ENCODE measurements at regions not wholly inside any gene's neighbourhood (a gene's known extent, or its start where the extent isn't known, plus 50 kb on each side); places are given as distances from the start of the nearest gene placed in this dataset.
A peak's percentile ranks its signal among the peaks of the same experiment; 100 is the strongest.

DNA sequence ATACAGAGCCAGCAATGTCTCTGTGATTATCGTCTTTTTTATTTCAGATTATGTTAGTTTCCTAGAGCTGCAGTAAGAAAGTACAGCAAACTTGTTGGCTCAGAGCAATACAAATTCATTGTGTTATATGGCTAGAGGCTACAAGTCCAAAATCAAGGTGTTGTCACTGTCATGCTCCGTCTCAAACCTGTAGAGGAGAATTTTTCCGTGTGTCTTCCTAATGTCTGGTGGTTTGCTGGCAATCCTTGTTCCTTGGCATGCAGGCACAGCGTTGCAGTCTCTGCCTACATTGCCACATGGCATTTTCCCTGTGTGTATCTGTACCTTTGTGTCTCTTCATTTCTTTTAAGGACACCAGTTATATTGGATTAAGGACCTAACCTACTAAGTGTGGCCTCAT, 244.4 kb downstream of the LRRIQ3 start:
- DNase-seq (ENCODE audit: low read depth in 4 of 4, low spot score in 3 of 4) = no peak

DNA sequence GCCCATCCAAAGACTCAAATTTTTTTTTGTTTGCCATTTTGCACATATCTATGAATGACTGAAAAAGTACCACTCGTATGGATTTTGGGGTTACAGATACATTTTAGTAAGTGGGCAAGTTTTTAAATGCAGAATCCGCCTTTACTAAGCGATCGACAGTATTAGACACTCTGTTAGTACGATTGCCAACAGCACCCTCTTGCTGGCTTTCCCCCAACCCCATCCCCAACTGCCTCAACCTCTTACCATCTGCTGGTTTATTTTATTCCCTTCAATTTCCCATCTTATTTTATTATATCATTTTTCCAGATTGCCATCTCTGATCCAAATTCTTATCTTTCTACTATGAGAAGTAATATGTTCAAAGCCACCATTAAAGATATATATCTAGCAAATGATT, 244.8 kb downstream of the LRRIQ3 start:
- no peak for DNase-seq (ENCODE audit: low read depth in 4 of 4, low spot score in 3 of 4)

DNA sequence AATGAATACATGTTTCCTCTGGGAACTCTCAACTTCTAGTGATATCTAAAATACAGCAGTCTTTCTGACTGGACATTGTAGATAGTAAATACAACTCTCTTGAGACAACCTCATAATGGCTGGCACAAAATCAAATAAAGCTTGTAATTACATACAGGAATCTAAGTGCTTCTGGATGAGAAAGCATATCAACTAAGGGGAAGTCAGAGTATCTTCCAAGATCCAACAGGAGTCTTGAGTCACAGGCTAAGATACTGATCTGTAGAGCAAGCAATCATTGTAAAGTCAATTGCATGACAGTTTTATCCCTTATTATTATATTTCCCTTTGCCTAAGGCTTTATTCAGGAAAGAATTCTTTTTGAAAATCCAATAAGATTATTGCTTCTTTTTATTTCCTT, 249.9 kb downstream of the LRRIQ3 start:
- no peak for DNase-seq (ENCODE audit: low read depth in 4 of 4, low spot score in 3 of 4)

DNA sequence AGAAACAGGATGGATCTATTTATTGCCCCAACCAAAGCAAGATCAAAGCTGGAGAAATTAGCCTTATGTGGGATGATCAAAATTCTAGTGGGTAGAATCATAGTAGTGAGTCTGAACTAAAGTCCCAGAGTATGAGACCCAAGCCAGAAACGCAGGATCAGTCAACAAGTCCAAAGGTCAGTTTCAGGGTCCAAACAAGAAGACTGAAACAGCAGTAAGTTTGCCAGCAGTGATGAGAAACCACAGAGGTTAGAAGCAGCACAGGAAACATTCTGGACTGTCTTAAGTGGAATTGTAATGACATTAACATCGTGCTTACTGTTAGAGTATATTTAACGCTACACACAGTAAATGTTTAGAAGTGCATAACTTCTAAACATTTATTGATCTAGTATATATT, 251.0 kb downstream of the LRRIQ3 start:
- no peak for DNase-seq (ENCODE audit: low read depth in 4 of 4, low spot score in 3 of 4)

DNA sequence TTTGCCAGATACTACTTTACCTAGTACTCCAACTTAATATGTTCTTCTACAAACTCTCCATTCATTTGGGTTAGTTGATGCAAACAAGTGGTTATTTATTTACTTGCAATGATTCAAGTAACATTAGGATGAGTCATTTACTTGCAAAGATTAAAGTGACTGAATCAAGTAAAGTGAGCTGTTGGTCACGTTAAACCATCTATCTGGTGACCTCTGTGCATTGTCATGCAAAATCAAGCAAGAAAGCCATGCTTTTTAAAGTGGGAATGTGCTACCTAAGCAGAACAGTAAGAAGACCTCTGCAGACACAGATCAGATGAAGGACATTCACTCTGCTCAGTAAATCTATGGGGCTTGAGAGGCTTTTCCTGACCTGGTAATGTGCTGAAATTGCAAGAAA, 254.7 kb downstream of the LRRIQ3 start:
- DNase-seq (ENCODE audit: low read depth in 4 of 4, low spot score in 3 of 4) = no peak

DNA sequence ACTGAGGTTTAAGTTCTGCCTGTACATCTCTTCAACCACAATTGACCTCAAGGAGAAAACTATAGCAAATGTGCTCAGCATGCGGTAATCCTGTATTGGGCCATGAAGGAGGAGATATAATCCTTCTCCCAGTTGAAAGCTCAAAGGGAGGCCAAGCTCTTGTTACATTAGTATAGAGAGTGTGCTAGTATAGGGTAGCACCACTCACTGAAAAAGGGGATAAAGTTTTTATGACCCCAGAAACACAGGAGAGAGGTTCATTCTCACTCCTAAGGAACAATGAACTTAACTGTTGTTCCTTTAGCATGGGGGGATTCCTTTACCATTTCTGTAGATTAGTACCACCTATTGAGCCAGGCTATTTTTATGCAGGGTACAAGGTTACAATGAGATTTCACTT, 267.7 kb downstream of the LRRIQ3 start:
- no peak for DNase-seq (ENCODE audit: low read depth in 4 of 4, low spot score in 3 of 4)

DNA sequence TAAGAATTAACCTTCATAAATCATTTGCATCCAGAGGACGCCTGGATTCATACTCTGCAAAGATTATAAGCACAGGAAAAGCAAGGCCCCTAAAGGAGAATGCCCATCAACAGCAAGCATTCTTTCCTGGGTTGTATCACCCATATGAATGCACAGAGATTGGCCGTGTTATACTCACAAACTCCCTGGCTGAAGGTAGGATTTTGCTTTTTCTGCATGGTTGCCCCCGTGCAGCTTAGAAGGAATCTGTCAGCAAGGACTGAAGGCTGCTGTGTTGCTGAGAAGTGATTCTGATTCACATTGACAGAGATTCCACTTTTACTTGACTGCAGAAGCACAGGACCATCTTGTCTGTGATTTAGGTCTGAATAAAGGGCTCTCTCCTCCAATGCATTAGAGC, 283.0 kb downstream of the LRRIQ3 start:
- peak in 2 of 4 donors; percentile 3 to 5 for DNase-seq (ENCODE audit: low read depth in 4 of 4, low spot score in 3 of 4)

DNA sequence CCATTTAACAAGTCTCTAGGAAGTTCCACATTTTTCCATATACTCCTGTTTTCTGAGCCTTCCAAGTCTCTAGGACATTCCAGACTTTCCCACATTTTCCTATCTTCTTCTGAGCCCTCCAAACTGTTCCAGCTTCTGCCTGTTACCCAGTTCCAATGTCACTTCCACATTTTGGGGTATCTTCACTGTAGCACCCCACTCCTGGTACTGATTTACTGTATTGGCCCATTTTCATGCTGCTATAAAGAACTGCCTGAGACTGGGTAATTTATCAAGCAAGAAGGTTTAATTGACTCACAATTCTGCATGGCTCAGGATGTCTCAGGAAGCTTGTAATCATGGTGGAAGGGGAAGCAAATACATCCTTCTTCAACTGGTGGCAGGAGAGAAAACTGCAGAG, 285.0 kb downstream of the LRRIQ3 start:
- no peak for DNase-seq (ENCODE audit: low read depth in 4 of 4, low spot score in 3 of 4)

DNA sequence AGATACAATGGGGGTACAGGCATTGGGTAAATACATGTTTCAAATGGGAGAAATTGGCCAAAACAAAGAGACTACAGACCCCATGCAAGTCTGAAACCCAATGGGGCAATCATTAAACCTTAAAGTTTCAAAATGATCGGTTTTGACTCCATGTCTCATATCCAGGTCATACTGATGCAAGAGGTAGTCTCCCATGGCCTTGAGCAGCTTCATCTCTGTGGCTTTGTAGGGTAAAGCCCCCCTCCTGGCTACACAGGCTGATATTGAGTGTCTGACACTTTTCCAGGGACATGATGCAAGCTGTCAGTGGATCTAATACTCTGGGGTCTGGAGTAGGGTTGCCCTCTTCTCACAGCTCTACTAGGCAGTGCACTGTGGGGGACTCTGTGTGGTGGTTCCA, 286.1 kb downstream of the LRRIQ3 start:
- no peak for DNase-seq (ENCODE audit: low read depth in 4 of 4, low spot score in 3 of 4)

DNA sequence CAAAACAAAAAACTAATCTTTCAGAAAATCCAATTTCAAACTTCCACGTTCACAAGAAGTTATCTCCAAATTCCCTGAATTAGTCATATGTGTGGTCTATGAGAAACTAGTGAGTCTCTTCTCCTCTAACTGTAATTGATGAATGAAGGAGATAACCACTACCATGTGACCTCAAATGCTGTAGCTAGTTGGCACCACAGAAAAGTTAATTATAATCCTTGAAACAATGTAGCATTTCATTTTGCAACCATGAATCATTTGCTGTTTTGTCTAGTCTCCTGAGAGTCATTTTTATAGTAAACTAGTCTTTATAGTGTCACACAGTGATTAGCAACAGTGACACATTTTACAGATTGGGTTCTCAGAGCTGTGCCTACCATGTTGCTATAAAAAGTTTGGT, 287.5 kb downstream of the LRRIQ3 start:
- DNase-seq (ENCODE audit: low read depth in 4 of 4, low spot score in 3 of 4) = no peak

DNA sequence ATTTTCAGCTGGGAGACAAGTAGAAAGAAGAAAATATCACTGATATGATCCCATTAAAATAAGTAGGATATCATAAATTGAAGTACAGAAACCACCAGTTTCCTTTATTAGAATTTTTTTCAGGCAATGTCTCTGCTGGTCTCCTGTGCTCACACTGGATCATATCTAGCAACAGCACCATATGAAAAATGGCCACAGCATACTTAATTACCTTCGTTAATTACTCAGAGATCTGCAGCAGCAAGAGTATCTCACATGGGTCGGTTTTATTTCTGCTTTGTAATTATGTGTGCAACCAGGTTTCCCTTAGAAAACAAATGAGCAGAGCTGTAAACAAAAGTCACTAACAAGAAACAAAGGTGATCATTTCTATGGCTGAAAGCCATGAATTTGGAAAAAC, 287.9 kb downstream of the LRRIQ3 start:
- DNase-seq (ENCODE audit: low read depth in 4 of 4, low spot score in 3 of 4) = no peak

DNA sequence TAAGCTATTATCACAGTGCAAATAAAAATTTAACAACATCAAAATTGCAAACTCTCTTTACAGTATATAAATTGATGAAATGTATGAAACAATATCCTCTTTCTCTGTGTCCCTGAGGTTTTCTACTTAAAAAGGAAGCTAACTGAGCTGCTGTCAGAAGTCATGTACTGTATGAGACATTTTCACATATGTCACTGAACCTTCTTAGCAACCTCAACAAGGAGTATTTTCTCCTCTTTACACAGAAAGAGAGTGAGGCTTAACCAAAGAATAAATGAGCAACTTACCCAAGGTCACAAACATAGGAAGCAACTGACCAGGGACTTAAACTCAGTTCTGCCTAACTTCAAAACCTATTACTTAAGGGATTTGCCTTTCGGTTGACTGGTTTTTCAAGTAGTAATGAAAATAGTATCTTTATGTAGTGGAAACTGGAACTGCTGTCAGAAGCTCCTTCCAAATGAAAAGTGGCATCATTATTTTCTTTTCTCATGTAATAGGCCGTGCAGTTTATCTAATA, 288.9 kb downstream of the LRRIQ3 start:
- no peak for DNase-seq (ENCODE audit: low read depth in 4 of 4, low spot score in 3 of 4)

DNA sequence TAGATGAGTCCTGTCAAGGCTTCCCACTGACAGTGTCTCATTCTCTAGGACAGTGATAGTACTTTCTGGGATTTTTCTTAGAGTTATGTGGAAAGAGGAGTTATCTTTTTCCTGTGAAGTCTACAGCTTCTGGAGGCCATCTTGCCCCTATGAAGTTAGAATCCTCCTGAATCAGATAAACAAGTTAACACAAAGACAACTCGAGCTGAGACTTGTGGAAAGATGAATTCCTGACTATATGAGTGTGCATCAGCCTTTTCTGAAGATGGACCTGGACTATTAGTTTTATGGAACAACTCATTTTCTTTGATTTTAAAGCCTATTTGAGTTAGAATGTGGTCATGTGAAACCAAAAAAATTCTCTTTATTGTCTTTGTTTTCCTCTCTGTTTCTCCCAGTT, 290.9 kb downstream of the LRRIQ3 start:
- DNase-seq (ENCODE audit: low read depth in 4 of 4, low spot score in 3 of 4) = no peak

DNA sequence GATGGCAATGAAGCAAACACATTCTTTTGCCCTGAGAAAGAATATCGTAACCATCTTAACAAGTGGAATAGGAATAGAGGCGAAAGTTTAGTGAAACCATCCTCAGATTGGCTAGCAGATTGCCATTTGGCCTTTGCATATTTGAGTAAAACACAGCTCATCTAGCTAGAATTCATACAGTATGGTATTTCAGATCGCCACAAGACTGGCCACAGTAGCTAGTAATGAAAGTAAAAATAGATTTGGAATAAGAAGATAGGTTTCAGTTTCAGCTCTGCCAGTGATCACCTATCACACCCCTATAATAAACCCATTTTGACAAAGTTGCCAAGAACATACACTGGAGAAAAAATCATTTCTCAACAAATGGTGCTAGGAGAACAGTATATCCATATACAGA, 294.9 kb downstream of the LRRIQ3 start:
- no peak for DNase-seq (ENCODE audit: low read depth in 4 of 4, low spot score in 3 of 4)

DNA sequence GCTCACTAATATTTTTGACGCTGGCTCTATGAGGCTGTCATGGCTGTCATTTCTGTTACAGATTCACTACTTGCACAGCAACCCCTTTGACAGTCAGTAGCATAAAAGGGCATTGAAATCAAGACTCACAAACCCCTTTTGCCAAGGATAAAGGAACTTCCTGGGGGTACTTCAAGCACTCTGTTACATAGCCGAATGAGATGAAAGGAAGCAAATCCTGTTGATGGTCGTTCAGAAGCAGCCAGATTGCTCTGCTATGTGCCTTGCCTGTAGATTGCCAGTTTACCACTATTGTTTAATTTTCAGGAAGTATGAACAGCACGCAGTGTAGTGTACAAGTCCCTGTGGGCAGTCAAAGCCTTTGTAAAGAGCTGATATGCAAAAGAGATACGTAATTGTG, 296.2 kb downstream of the LRRIQ3 start:
- DNase-seq (ENCODE audit: low read depth in 4 of 4, low spot score in 3 of 4) = no peak

DNA sequence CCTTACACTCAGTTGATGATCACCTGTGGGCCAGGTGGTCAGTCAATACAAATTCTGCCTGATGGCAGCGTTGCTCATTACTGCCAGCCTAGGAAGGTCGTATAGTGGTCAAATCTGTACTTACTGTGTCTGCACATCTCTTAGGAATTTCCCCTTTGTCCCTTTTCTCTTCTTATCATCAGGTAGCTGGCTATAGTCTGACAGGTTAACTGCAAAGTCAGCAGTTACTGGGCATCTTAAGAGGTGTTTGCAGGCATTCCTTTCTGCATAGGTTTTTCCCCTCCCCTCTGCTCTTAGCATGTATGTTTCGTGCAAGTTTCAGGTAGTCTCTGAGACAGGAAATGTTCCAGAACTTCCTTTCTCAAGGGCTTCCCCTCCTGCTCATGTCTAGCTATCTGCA, 298.7 kb downstream of the LRRIQ3 start:
- DNase-seq (ENCODE audit: low read depth in 4 of 4, low spot score in 3 of 4) = no peak

DNA sequence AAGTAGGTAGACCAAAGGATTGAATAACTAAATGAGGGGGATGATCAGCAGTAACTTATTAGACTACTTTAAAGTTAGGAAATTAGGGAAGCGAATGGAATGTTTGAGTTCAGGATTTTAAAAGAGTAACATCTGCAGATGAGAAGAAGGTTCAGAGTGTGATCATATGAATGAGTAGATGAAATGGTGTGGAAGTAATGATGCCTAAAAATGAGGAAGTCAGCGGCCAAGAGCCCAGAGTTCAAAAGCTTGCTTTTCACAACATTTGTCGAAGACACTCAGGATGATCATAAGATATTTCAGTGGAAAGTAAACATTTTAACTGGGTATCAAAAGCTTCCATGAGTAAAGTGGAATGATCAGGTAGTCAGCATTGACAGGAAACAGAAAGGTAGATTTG, 299.4 kb downstream of the LRRIQ3 start:
- no peak for DNase-seq (ENCODE audit: low read depth in 4 of 4, low spot score in 3 of 4)

DNA sequence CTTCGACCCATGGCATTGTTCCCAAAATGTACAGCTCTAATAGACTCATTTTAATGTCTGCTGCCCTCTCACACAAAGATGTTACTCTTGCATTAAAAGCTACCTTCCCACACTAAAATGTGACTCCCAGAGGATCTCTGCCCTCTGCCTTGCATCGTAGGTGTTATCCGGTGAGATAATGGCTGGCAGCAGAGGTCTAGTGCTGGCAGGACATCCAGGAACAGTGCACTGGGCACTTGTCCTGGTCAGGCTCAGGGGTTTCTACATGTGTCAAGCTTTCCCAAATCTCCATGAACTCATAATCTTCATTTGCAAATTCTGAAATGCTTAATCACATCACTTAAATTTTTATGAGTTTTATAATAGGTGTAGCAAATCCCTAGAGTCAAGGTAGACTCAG, 310.6 kb downstream of the LRRIQ3 start:
- no peak for DNase-seq (ENCODE audit: low read depth in 4 of 4, low spot score in 3 of 4)

DNA sequence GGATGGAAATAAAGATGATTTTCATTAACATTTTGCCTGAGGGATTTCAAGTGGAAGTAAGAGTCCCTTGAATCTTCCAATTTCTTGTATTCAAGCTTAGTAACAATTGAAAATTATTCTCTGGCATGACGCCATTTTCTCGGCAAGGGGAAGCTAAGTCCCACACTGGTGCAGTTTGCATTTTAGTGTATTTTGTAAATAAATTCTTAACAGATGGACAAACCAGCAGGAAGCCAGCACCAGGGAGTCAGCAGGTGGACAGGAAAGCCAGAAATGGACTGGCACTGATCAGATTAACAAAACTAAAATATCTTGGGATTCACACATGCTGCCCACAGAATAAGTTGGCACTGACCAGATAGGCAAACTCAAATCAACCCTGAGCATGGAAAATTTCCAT, 311.3 kb downstream of the LRRIQ3 start:
- DNase-seq (ENCODE audit: low read depth in 4 of 4, low spot score in 3 of 4) = no peak

DNA sequence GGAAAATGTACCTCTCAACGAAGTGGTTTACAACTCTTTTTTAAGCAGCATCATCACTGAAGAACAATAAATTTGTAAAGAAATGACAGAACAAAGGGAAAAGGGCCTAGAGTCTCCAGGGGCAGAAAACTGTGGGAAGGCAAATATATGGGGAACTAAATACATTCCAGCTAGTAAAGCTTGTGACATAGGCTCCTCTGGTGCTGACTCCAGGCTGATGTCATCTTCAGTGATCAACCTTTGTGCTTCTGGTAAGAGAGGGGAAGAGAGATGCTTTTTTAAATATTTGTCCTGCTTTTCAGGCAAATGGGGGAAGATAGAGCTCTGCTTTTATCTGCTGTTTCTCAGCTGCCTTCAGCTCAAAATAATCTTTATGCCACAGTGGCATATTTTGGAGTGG, 323.2 kb downstream of the LRRIQ3 start:
- no peak for DNase-seq (ENCODE audit: low read depth in 4 of 4, low spot score in 3 of 4)

DNA sequence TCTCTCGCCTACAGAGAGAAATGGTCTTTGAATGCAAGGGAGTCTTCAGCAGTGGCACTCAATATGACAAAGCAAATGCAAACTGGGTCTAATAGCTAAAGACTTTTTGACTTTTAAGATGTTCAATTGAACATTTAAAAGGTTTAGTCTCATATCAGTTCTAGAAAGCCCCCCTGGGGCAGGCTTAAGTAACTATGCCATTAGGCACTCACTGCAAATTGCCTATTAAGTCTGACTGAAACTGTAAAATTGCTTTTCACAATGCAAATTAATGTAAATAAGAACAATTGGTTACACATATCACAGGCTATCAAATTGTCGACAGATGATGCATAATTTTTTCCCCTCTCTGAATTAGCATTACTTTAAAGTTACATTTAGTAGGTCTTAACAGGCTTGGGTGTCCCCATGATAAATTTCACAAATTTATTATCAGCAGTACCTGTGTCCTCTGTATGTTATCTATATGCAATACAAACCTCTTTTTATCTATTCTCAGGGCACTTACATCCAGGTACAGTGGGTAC, 329.1 kb downstream of the LRRIQ3 start:
- DNase-seq (ENCODE audit: low read depth in 4 of 4, low spot score in 3 of 4) = no peak

DNA sequence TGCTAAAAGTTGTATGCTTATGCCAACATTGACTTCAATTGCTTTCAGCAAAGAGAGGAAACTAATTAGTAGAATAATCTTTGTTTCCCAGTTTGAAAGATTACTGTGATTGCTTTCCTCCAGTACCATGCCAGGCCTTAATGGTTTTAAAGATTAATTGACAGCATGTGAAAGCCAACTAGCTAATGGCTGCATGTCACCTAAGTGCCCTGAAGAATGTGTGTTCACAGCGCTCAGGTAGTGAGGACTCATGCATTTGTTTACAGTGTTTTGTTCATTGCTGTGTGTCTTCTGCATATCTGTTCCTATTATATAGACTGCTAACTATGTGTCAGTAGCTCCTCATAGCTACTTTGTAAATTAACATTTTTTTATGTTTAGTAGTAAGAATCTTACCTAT, 335.6 kb downstream of the LRRIQ3 start:
- no peak for DNase-seq (ENCODE audit: low read depth in 4 of 4, low spot score in 3 of 4)

DNA sequence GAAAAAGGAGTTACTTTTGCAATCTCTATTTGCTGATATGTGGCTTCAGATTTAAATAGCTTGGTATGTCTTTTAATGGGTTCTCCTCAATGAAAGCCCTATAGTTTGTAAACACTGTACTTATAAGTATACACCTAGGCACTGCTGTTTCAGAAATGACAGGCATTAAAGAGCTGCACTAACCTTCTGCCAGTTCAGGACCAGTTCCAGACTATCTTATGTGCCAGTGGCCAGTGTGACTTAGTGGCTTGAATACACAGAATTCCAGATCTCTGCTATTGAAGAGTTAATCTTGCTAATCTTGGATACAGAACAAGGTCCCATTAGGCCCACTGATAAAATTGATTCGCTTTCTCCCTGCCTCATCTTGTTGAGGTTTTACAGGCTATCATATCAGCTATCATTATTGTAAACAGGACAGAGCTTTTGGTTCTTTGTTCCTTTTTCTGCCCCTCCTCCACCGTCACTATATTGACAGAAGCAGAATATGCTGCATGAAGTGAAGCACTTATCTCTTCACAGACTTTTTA, 337.5 kb downstream of the LRRIQ3 start:
- no peak for DNase-seq (ENCODE audit: low read depth in 4 of 4, low spot score in 3 of 4)
